HG03565 (cell line): ENCODE measurements at regions not wholly inside any gene's neighbourhood (a gene's known extent, or its start where the extent isn't known, plus 50 kb on each side); places are given as distances from the start of the nearest gene placed in this dataset.
"Not testable (repeated sequence)": the region's sequence is repeated elsewhere in the genome, so short reads cannot be mapped to it uniquely, and the experiment has no call there.

Experiments
- ATAC-seq: cut with Tn5 transposase; IDR thresholded peaks from one replicate; pipeline ENCODE4 v1.9.1; 2021; ENCODE audit warnings: mild to moderate bottlenecking, moderate library complexity; ENCODE audit not compliant: unreplicated experiment

GRCh38 chr1:60826320-60827094, 255.9 kb upstream of the NFIA start:
- ATAC-seq: no peak

- ATAC-seq: no peak
Measured at GRCh38 chr1:60825593-60825992, 256.8 kb upstream of the NFIA start.

GRCh38 chr1:60823151-60823550, 259.2 kb upstream of the NFIA start:
- no peak for ATAC-seq

GRCh38 chr1:60822252-60822651, 260.1 kb upstream of the NFIA start:
- ATAC-seq: no peak

GRCh38 chr1:60821156-60821555, 261.2 kb upstream of the NFIA start:
- ATAC-seq: no peak

GRCh38 chr1:60818969-60819701, 263.2 kb upstream of the NFIA start:
- ATAC-seq: no peak

GRCh38 chr1:60813071-60813470, 269.3 kb upstream of the NFIA start:
- no peak for ATAC-seq

GRCh38 chr1:60809204-60809980, 273.0 kb upstream of the NFIA start:
- ATAC-seq: no peak

- no peak for ATAC-seq
Measured at GRCh38 chr1:60808676-60809075, 273.7 kb upstream of the NFIA start.

- no peak for ATAC-seq
Measured at GRCh38 chr1:60802884-60803283, 279.5 kb upstream of the NFIA start.

GRCh38 chr1:60797351-60797750, 285.0 kb upstream of the NFIA start:
- no peak for ATAC-seq

GRCh38 chr1:60791226-60791625, 291.1 kb upstream of the NFIA start:
- no peak for ATAC-seq

GRCh38 chr1:60773099-60773498, 309.3 kb upstream of the NFIA start:
- ATAC-seq: not testable (repeated sequence)

- ATAC-seq: no peak
Measured at GRCh38 chr1:60769082-60769481, 313.3 kb upstream of the NFIA start.

- ATAC-seq: peak; percentile 60
Measured at GRCh38 chr1:60765204-60765603, 317.2 kb upstream of the NFIA start.

- no peak for ATAC-seq
Measured at GRCh38 chr1:60764489-60764888, 317.9 kb upstream of the NFIA start.

GRCh38 chr1:60763741-60764140, 318.6 kb upstream of the NFIA start:
- ATAC-seq: no peak

GRCh38 chr1:60762911-60763310, 319.4 kb upstream of the NFIA start:
- no peak for ATAC-seq

GRCh38 chr1:60762176-60762575, 320.2 kb upstream of the NFIA start:
- ATAC-seq: no peak

- no peak for ATAC-seq
Measured at GRCh38 chr1:60759291-60759690, 323.1 kb upstream of the NFIA start.

GRCh38 chr1:60757485-60757884, 324.9 kb upstream of the NFIA start:
- ATAC-seq: no peak
